ENCODE measurements at regions not wholly inside any gene's neighbourhood (a gene's known extent, or its start where the extent isn't known, plus 50 kb on each side); places are given as distances from the start of the nearest gene placed in this dataset.
A peak's percentile ranks its signal among the peaks of the same experiment; 100 is the strongest.
"Not testable (repeated sequence)": the region's sequence is repeated elsewhere in the genome, so short reads cannot be mapped to it uniquely, and the experiment has no call there.

DNA sequence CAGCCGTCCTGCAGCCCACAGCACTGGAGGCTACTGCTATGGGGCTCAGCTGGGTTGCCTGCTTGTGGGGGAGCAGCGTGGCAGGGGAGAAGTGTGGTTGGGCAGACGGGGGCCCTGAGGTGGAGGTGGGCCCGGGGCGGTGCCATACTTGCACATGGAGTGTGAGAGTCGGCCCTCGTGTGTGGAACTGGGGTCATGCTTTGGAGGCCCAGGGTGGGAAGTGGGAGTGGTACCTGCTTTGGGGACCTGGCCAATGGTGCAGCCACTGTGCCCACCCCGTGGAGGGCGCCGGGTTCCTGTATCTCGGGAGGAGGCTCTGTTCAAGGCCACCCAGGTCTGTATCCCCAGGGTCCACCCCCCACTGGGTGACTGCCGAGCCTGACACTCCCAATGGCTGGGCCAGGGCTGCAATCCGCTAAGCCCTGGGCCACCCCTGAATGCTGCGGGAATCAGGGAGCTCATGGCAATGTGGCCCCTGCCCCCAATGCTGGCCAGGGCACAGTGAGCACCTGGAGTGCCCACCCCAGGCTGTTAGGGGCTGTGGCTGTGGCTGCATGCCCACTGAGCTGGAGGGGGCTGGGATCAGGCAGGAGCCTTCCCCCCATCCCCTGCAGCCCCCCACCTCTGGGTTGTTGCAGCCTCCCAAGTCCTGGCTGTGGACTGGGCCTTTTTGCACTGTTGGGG lies 157.9 kb upstream of the SLC38A2 start:
- DNase-seq (ENCODE audit: low spot score in 2 of 2) (no peak), FAIRE-seq (no peak)

DNA sequence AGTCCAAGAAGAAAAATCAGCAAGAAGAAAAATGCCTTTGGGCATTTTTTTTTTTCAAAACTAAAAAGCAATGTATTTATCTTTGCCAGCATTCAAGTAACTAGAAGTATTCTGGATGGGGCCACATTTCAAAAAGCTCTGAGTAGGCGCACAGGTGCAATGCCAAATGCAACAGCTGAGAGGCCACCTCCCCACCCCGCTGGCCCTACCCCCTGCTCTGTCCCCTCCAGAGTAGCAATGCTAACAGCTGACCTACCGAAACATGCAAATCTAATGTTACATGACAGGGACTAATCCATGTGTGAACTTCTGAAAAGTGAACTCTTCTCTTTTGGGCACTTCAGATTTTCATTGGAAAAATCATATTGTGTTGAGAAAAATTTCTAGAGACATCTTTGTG lies 153.7 kb upstream of the SLC38A2 start:
- FAIRE-seq: no peak
- no peak for DNase-seq (ENCODE audit: low spot score in 2 of 2)

DNA sequence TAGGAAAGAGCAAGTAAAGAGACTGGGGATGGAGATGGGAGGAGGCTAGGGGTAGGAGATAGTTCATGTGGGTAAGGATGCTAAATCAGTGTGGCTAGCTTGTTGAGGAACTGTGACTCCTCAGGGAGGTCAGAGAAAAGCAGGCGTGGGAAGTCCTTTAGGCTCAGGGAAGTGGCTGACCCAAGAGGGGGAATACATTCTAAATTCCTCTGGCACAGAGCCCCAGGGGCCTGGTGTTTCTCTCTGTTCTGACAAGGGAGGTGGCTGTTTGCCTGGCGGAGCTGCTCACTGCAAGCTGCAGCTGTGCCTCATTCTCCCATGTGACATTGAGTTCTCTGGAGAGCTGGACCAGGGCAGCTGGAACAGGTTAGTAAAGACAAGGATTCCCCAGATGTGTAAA lies 152.2 kb upstream of the SLC38A2 start:
- no peak for FAIRE-seq

DNA sequence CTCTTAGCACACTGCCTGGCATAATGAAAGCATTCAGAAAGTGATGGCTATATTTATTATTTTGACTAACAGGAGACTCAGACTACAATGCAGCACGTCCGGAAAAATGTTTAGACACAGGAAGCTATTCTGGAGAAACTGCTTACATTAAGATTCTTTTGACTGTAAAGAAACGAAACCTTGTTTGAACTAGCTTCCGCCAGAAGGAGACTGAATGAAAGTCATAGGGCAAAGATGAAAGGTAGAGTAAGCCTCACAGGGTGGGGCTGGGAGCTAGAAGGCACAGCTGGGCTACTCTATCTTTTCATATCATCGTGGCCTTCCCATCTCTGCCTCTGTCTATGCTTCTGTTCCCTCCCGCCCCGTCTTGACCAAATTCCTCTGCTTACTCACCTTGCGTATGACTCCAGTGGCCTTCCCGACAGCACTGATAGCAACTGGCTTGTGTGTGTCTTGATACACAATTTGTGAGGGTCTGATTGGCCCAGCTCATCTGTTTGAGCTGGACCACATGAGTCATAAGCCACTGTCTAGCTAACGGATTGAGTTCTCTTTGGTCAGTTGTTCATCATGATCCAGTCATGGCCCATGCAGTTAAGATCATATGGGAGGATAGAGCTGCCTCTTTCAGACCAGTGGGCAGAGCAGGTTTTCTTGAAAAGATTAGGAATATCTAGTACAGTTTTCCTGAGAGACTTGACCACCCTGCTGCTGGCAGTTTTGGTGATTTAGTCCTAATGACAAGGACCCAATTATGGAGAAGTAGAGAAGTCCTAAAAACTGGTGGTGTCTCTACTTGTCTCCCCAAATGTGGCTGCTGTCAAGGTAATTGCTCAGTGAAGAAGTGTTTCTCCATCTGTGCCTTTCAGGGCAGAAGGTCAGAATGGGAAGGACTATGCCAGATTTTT lies 151.5 kb upstream of the SLC38A2 start:
- FAIRE-seq (no peak), DNase-seq (ENCODE audit: low spot score in 2 of 2) (no peak)

More for the DNA sequence above, 152.2 kb upstream of the SLC38A2 start:
- peak in 1 of 2 donors; percentile 8 for DNase-seq (ENCODE audit: low spot score in 2 of 2)

DNA sequence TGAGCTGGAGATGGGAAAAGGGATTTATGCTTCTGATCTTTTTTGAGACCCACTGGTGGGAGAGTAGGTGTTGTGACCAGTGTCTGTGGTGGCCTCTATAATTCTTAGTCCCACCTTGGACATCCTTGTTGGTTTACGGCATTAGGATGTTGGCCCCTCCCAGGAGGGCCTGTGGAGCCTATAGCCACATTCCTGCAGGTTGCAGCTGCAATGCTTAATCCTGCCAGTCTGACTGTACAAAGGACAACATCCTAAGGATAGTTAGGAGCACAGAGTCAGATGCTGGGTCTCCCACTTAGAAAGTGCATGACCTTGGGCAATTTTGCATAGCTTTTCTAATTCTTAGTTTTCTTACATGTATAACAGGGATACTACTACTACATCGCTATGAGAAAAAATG lies 150.9 kb upstream of the SLC38A2 start:
- no peak for DNase-seq (ENCODE audit: low spot score in 2 of 2)

DNA sequence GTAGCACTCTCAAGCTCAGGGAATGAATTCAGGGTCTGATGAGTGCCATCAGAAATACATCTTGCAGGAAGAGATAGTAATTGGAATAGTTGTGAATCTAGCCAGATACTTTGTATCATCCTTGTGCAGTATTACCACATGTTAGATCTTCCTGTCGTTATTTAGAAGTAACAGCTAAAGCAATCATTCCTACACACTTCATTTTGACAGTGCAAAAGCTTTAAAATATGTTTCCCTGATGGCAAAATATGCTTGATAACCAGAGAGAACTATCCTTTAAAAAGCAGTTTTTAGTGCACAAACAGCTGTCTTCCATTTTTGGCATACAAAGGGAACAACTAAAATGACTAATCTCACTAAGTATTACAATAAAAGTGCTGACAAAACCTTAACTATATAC lies 149.5 kb upstream of the SLC38A2 start:
- FAIRE-seq: no peak
- no peak for DNase-seq (ENCODE audit: low spot score in 2 of 2)

More for the DNA sequence above, 150.9 kb upstream of the SLC38A2 start:
- FAIRE-seq: no peak

DNA sequence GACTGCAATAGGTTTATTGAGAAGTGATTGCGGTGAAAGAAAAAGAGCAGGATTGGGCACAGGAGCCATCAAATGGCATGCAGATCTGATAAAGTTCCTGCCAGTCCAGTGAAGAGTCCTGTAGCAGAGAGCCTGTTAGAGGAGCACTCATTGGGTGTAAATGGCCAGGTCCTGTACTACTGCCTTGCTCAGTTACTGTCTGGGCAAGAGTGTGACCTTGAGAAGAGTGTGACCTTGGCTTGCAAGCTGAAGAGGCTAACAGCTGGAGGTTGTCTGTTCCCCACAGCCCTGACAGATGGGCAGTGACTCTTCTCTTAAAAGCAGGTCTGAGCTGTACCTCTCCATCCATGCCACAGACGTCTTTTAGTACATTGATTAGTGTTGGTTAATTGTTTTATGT lies 148.6 kb upstream of the SLC38A2 start:
- FAIRE-seq (no peak), DNase-seq (ENCODE audit: low spot score in 2 of 2) (no peak)

DNA sequence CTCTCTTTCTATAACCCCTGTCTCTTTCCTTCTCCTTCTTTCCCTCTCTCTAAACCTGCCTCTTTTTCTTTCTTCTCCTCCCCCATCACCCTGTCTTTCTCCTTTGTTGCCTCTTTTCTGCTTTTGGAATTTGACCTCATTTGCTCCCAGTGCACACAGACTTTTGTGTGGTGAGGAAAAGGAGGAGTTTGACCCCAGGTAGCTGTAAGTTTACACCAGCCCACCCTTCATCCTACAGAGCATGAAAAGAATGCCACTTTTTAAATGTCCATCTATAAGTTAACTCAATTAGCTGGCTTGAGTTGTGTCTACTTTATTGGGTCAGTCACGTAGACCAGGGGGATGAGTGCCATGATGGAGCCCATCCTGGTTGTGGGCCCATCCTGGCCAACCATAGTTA lies 146.8 kb upstream of the SLC38A2 start:
- no peak for DNase-seq (ENCODE audit: low spot score in 2 of 2)

DNA sequence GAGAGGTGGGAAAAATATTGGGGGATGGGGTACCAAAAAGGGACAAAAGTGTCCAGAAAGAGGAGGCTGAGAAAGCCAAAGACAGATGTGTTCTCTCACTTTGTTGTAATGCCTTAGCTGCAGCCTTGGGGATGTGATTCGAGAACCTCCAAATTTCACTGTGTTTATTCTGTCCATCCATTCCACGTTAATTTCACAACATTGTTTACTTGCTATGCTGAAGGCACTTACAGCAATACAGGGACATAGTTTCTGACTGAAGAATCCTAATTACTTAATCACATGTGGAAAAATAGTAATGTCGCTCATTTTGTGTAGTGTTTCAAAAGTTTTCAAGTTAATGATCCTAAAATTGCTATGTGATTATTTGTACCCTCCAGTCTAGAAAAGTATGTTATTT lies 146.2 kb upstream of the SLC38A2 start:
- FAIRE-seq (no peak), DNase-seq (ENCODE audit: low spot score in 2 of 2) (no peak)

More for the DNA sequence above, 146.8 kb upstream of the SLC38A2 start:
- no peak for FAIRE-seq

DNA sequence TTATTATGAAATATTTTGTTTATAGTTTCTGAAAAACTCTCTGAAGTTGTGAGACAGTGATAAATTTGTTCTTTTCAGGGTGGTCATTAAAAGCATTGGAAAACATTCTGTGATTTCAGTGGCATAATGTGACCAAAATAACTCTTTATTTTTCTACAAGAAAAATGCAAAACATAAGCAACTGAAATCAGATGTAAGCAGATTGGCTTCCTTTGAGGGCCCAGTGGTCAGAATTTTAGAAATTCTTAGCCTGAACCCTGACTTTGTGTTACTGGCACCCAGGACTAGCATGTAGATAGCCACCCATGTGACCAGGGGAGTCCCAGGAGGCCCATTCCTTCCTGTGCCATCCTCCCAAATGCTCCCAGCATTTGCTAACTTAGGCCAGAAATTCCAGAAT lies 145.6 kb upstream of the SLC38A2 start:
- no peak for DNase-seq (ENCODE audit: low spot score in 2 of 2)

DNA sequence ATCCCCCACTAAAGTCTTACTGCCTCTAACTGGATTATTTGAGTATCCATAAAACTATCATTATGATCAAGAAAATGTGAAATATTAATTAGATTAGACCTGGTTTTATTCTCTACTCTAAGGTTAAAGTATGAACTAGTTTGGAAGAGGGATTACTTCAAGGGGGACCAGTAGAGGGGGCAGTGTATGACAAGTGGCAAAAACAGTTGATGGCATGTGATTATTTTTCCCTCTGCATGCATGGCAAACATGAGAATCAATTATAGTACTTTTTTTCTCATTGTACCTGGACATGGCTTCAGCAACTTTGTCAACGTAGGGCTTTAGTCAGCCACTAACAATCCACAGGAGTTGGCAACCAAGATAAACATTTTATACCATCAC lies 145.0 kb upstream of the SLC38A2 start:
- FAIRE-seq: no peak
- no peak for DNase-seq (ENCODE audit: low spot score in 2 of 2)

More for the DNA sequence above, 145.6 kb upstream of the SLC38A2 start:
- no peak for FAIRE-seq

DNA sequence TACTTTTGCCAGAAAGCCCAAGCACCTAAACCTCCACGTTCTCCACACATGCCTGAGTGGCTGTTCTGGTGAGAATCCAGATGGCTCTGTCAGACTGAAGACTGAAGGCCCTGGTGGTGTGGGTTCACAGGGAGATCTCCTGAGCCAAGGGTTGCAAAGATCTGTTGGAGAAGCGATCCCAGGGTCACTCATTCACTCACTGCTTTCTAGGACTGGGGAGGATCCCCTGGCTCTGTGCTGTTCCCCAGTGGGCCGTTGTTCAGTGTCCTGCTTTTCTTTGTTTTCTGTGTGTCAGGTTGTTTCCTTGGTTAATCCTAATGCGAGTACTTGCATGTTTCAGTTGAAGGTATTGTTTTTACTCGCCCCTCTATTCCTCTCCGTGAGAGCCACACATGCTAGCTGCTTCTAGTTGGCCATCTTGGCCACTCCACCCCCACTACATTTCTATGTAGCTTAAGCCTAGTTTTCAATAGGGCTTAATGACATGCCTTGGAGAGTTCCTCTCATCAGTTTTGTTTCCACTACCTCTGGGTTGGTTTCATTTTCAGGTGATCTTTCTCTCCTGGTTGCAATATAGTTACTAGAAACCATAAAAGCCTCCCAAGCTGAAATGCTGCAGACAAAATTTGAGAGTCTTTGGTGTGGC lies 144.5 kb upstream of the SLC38A2 start:
- no peak for DNase-seq (ENCODE audit: low spot score in 2 of 2)
- FAIRE-seq: no peak

DNA sequence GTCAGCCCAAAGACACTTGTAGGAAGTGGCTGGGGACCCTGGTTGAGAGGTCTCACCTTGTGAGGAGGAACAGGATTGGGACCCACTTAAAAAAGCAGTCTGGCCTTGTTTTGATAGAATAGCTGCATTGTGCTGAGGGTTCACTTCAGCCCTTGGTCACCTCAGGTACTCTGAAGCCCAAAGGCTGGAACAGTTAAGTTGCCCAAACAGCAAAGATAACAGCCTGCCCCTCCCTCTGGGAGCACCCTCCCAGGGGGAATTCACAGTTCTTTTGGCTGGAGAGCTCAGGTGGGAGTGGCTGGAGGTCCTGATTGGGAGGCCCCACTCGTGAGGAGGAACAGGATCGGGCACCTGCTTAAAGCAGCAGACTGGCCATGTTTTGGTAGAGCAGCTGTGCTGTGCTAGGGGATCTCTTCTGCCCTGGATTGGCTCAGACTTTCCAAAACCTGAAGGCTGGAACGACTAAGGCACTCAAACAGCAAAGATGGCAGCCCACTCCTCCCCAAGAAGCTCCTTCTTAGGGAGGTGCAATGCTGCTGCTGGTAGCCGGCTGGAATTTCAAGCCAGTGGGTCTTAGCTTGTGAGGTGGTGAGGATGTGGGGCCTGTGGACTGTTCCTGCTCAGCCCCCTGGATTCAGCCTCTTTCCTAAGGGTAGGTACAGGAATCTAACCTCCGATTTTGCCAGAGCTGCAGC lies 143.8 kb upstream of the SLC38A2 start:
- no peak for DNase-seq (ENCODE audit: low spot score in 2 of 2)
- no peak for FAIRE-seq

DNA sequence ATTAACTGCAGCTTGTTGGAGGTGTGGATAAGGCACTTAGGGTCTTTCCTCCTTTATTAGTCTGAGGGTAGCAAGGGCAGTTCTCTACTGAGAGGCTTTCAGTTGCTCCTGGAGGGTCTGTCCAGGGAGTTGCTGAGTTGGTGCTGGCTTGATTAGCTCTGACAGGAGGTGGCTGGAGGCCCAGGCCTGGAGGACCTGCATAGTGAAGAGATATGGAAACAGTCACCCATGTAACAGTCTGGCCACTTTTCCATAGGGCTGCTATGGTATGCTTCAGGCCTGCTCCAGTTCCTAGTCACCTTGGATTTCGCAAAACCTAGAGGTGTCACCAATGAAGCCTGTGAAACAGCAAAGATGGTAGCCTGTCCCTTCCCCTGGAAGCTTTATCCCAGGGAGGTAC lies 143.3 kb upstream of the SLC38A2 start:
- DNase-seq (ENCODE audit: low spot score in 2 of 2) (no peak), FAIRE-seq (no peak)

DNA sequence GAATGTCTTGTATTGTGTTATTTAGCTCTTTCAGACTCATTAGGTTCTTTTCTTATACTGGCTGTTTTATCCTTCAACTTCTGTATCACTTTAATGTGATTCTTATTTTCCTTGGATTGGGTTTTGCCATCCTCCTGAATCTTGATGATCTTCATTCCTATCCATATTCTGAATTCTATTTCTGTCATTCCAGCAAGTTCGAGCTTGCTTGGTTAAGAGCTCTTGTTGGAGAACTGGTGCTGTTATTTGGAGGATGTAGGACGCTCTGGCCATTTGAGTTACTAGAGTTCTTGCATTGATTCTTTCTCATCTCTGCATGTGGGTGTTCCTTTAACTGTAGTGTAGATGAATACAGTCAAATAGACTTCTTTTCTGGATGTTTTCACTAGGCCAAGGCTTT lies 142.3 kb upstream of the SLC38A2 start:
- DNase-seq (ENCODE audit: low spot score in 2 of 2) (no peak), FAIRE-seq (no peak)

DNA sequence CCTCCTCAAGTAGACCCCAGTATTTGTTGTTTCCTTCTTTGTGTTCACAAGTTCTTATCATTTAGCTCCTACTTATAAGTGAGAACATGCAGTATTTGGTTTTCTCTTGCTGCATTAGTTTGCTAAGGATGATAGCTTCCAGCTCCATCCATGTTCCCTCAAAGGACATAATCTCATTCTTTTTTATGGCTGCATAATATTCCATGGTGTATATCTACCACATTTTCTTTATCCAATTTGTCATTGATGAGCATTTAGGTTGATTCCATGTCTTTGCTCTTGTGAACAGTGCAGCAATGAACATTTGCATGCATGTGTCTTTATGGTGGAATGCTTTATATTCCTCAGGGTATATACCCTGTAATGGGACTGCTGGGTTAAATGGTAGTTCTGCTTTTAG lies 137.7 kb upstream of the SLC38A2 start:
- not testable (repeated sequence) for DNase-seq (ENCODE audit: low spot score in 2 of 2); FAIRE-seq

DNA sequence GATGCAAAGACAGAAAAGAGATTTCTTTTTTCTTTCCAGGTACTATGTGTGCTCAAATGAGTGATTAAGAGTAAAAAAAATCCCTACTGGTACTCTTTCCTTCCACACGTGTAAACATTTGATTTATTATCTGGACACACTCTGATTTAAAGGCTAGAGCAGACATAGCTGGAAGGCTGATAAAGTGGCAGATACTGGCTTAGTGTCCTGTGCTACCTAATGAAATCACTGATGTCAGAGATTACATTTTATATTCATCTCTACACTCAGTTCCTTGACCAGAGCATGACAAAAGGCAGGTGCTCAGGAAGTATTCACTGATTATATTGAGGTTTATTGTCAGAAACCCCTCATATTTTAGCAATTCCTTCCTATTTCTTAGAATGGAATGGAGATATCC lies 136.6 kb upstream of the SLC38A2 start:
- no peak for FAIRE-seq
- DNase-seq (ENCODE audit: low spot score in 2 of 2): no peak

DNA sequence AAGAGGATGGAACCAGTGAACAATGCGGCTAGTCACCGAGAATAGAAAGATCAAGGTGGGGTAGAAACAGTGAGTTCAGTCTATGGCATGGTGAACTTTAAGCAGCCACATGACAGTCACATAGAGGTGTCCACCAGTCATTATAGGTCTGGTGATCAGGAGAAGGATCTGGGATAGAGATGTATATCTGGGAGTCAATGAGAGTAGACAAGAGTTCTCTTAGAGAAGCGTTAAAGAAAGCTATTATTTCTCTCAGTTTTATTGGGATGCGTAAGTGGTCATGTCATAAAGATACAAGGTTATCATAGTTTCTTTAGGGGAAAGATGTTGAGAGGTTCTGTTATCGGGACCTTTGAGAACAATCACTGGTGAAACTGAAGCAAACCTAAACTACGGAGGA lies 136.1 kb upstream of the SLC38A2 start:
- DNase-seq (ENCODE audit: low spot score in 2 of 2): no peak
- no peak for FAIRE-seq

DNA sequence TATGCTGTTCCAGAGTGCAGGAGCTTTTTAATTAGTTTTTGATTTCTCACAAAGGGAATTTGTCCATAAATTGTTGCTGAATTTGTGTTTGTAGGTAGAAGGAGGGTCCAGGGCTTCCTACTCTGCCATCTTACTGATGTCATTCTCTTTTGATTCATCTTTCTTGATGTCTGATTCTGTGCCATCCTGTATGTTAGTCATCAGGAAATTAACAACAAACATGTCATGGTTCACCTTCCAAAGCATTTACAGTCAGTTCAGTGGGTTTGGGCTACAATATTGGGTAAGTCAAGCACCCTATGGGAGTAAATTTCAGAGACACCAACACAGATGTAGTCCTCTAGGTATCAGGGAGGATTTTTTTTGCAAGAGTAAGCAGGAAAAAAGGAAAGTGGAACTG lies 135.2 kb upstream of the SLC38A2 start:
- DNase-seq (ENCODE audit: low spot score in 2 of 2) (no peak), FAIRE-seq (no peak)

DNA sequence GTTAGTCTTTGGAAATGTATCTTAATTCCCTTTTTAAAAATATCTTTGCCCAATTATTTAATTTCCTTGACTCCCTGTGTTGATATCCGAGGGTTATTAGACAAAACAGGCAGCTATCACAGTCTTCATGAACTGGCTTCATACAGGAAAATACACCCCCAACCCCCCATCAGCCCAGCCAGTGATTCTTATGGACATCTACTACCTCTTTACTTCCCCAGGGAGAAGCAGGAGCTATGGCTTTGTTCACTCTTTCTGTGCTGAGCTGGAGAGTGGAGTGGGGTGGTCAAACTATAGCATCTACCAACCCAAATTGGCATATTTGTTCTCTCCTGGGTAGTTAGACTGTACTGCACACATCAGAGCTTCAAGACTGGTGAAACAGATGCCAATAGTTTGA lies 134.4 kb upstream of the SLC38A2 start:
- FAIRE-seq: no peak

DNA sequence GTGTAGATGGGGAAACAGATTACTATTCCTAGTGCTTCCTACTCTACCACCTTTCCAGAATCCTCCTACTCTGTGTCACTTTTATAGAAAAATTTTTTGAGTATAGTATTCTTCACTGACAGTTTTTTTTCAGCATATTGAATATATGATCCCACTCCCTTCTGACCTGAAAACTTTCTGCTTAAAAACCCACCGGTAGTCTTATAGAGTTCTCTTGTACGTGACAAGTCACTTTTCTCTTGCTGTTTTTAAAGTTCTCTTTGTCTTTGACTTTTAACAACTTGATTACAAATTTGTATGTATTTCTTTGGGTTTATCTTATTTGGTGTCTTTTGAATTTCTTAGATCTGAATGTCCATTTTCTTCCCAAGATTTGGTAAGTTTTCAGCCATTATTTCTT lies 133.6 kb upstream of the SLC38A2 start:
- FAIRE-seq (no peak), DNase-seq (ENCODE audit: low spot score in 2 of 2) (no peak)

More for the DNA sequence above, 134.4 kb upstream of the SLC38A2 start:
- DNase-seq (ENCODE audit: low spot score in 2 of 2): no peak
